Breast epithelium (tissue), 4 donors: ENCODE measurements at regions not wholly inside any gene's neighbourhood (a gene's known extent, or its start where the extent isn't known, plus 50 kb on each side); places are given as distances from the start of the nearest gene placed in this dataset.
"Not testable (repeated sequence)": the region's sequence is repeated elsewhere in the genome, so short reads cannot be mapped to it uniquely, and the experiment has no call there.

Experiments used
- DNase-seq, 2 donors: peaks; one replicate each; pipeline ENCODE4 v3.0.0-alpha.2; 2019; ENCODE audit warnings: low spot score in 2 of 2
- H3K27ac ChIP-seq, 2 donors: fragments of 200-600 bp; sonication (generic) in 1 of 2; one replicate each; pipeline ENCODE4 v1.5.1; 2016 to 2019; ENCODE audit warnings: mild to moderate bottlenecking in 1 of 2
- H3K27me3 ChIP-seq, 2 donors: fragments of 200-600 bp; sonication (generic) in 1 of 2; one replicate each; pipeline versions ENCODE4 v1.5.1 to v1.6.0; 2017 to 2019; ENCODE audit warnings: control low read depth in 1 of 2, mild to moderate bottlenecking in 1 of 2
- H3K36me3 ChIP-seq: fragments of 200-600 bp; one replicate; pipeline ENCODE4 v1.5.1; 2019
- H3K4me1 ChIP-seq, 2 donors: fragments of 200-600 bp; sonication (generic); one replicate each; pipeline ENCODE4 v1.5.1; 2016 to 2019; ENCODE audit warnings: control low read depth in 1 of 2
- H3K4me3 ChIP-seq, 3 donors: fragments of 200-600 bp; sonication (generic); 1 replicate in 2 of 3; 2 replicates in 1 of 3; pipeline ENCODE4 v1.5.1; 2016 to 2019; ENCODE audit warnings: mild to moderate bottlenecking in 3 of 3, moderate library complexity in 2 of 3
- H3K9me3 ChIP-seq, 2 donors: fragments of 200-600 bp; sonication (generic) in 1 of 2; one replicate each; pipeline ENCODE4 v1.5.1; 2016 to 2019; ENCODE audit warnings: control low read depth in 1 of 2
- POLR2A ChIP-seq: fragments of 450-650 bp; IDR thresholded peaks from one replicate; pipeline ENCODE4 v1.6.1; 2016; ENCODE audit warnings: antibody characterized with exemption, mild to moderate bottlenecking, moderate library complexity
- POLR2AphosphoS5 ChIP-seq, 3 donors: sonication (generic); formaldehyde crosslinking; IDR thresholded peaks; one replicate each; pipeline ENCODE4 v1.6.1; 2017; ENCODE audit warnings: antibody characterized with exemption in 3 of 3
- intact Hi-C: fragments of 100-400 bp; cut with DNase I; formaldehyde crosslinking; loops from one replicate; pipeline ENCODE4 v1.15.1; 2023; ENCODE audit warnings: low total_unique reads
- TF ChIP-seq, protein P1 (sequence below), 3 donors: fragments of 450-650 bp; IDR thresholded peaks; one replicate each; pipeline ENCODE4 v1.5.1; 2016 to 2017; ENCODE audit warnings: antibody characterized with exemption in 3 of 3, mild to moderate bottlenecking in 3 of 3, moderate library complexity in 3 of 3

DNA sequence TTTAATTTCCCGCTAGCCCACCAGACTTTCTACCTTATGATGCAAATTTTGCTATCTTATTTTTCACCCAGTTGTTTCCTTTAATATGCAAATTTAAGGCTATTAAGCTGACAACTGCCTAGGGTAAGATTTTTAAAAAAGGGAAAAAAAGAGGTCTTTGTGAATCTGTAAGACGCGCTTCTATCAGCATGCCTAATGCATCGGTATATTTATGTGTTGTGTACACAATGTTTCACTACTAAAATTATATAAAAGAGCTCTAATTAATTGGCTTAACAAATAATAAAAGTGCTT is 386.6 kb downstream of the KIF20B start:
- DNase-seq, result no peak
- Histone ChIP-seq H3K4me1 (no peaks in the 10 kb centered on the region), H3K9me3 (no peaks in the 10 kb centered on the region), H3K36me3 (no peaks in the 10 kb centered on the region), H3K4me3 (no peak overlapping the region), H3K27me3 (no peaks in the 10 kb centered on the region), H3K27ac (no peak overlapping the region)
- TF ChIP-seq POLR2AphosphoS5 (IDR thresholded peaks at IDR 0.05), result no peak
- no peak for TF ChIP-seq POLR2A
- TF ChIP-seq, protein P1, sequence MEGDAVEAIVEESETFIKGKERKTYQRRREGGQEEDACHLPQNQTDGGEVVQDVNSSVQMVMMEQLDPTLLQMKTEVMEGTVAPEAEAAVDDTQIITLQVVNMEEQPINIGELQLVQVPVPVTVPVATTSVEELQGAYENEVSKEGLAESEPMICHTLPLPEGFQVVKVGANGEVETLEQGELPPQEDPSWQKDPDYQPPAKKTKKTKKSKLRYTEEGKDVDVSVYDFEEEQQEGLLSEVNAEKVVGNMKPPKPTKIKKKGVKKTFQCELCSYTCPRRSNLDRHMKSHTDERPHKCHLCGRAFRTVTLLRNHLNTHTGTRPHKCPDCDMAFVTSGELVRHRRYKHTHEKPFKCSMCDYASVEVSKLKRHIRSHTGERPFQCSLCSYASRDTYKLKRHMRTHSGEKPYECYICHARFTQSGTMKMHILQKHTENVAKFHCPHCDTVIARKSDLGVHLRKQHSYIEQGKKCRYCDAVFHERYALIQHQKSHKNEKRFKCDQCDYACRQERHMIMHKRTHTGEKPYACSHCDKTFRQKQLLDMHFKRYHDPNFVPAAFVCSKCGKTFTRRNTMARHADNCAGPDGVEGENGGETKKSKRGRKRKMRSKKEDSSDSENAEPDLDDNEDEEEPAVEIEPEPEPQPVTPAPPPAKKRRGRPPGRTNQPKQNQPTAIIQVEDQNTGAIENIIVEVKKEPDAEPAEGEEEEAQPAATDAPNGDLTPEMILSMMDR (IDR thresholded peaks at IDR 0.05), result no peak
- intact Hi-C loops, result no loop called here

DNA sequence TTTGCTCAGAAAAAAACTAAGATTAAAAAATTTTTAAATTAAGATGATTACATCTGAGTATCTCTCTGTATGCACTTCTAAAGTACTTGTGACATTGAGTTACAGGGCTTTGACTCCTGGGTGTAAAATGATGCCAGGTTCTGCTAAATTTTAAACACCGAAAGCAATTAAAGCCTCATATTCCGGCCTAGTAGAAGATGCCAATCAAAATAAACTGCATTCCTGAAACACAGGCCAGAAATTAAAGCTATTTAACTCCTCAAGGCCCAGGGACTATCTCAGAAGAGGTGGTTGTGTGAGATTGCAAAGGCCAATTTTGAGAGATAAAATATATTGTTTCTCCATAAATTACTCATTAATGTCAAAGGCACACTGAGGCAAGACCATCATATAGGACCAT is 388.3 kb downstream of the KIF20B start:
- Histone ChIP-seq H3K27me3 (no peaks in the 10 kb centered on the region), H3K9me3 (no peaks in the 10 kb centered on the region), H3K4me1 (no peaks in the 10 kb centered on the region), H3K4me3 (no peak overlapping the region), H3K36me3 (no peaks in the 10 kb centered on the region), H3K27ac (no peak overlapping the region)
- intact Hi-C loops, result no loop called here
- TF ChIP-seq, protein P1 (IDR thresholded peaks at IDR 0.05), result no peak
- TF ChIP-seq POLR2A, result no peak
- no peak for TF ChIP-seq POLR2AphosphoS5 (IDR thresholded peaks at IDR 0.05)
- no peak for DNase-seq

DNA sequence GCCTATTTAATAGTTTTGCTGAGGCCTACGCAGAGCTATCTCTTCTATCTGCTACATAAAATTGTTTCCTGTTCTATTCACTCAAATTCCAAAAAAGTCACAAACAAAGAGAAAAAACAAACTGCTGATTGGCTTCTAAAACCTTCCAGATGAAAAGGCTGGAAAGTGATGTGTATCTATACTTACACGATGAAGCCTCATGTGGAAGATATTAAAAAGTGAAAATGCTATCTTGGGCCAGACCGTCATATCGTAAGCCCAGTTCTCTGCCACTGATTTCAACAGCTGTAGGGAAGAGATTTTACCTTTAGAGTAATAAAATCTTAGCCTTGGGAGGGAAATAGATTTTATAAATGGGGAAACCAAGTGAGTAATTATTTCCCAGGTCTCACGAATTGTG is 394.8 kb downstream of the KIF20B start:
- Histone ChIP-seq H3K4me1 (no peaks in the 10 kb centered on the region), H3K36me3 (no peaks in the 10 kb centered on the region), H3K9me3 (no peaks in the 10 kb centered on the region), H3K27ac (no peak overlapping the region), H3K27me3 (no peaks in the 10 kb centered on the region), H3K4me3 (no peak overlapping the region)
- intact Hi-C loops, result no loop called here
- no peak for DNase-seq
- TF ChIP-seq, protein P1 (IDR thresholded peaks at IDR 0.05), result no peak
- TF ChIP-seq POLR2A, result no peak
- no peak for TF ChIP-seq POLR2AphosphoS5 (IDR thresholded peaks at IDR 0.05)

DNA sequence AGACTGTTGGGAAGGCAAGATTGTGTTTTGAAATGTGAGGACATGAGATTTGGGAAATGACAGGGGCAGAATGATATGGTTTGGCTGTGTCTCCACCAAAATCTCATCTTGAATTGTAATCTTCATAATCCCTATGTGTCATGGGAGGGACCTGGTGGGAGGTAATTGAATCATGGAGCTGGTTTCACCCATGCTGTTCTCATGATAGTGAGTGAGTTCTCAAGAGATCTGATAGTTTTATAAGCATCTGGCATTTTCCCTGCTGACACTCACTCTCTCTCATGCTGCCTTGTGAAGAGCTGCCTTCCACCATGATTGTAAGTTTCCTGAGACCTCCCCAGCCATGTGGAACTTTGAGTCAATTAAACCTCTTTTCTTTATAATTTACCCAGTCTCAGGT is 406.2 kb downstream of the KIF20B start:
- H3K9me3 ChIP-seq, H3K4me1 ChIP-seq, DNase-seq, H3K27ac ChIP-seq, H3K36me3 ChIP-seq, H3K27me3 ChIP-seq, H3K4me3 ChIP-seq, intact Hi-C loops: not testable (repeated sequence)

DNA sequence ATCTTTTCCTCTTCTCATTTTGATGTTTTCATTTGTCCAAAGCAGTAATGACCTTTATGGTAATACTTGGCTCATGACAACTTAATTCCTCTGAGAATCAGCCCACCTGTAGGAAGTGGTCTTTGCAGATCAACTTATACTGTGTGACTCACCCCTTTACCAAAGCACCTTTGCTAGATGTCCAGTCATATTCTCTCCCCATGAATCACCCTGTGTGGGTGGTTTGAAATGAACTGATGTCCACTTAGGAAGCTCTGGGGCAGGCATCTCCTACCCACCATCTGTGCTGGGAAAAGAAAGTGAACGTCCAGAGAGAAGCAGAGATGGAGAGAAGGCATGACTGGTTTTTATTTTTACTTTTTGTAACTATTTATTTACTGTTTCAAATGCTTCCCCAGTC is 410.3 kb downstream of the KIF20B start:
- no peak for DNase-seq
- Histone ChIP-seq H3K27me3 (no peaks in the 10 kb centered on the region), H3K9me3 (no peaks in the 10 kb centered on the region), H3K27ac (no peak overlapping the region), H3K4me1 (no peaks in the 10 kb centered on the region), H3K4me3 (no peak overlapping the region), H3K36me3 (no peaks in the 10 kb centered on the region)
- intact Hi-C loops, result no loop called here
- TF ChIP-seq, protein P1 (IDR thresholded peaks at IDR 0.05), result no peak
- TF ChIP-seq POLR2AphosphoS5 (IDR thresholded peaks at IDR 0.05) (no peak), POLR2A (no peak)

DNA sequence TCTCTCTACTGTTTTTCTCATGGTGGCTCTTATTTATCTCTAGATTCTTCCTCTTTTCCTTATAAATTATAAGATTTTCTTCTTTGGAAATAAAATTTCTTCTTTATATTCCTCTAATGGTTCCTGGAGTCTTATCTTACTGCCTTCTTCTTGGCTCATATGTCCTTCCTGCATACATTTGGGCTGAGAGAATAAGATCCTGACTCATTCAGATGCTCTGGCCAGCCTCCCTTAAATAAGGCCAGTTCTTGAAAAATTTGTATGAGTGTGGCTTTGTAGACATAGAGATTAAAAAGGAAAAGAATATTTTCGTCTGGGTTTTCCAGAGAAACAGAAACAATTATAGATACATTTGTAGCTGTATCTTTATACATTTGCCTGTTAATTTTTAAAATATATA is 411.3 kb downstream of the KIF20B start:
- no peak for DNase-seq
- Histone ChIP-seq H3K4me1 (no peaks in the 10 kb centered on the region), H3K27me3 (no peaks in the 10 kb centered on the region), H3K9me3 (no peaks in the 10 kb centered on the region), H3K27ac (no peak overlapping the region), H3K4me3 (no peak overlapping the region), H3K36me3 (no peaks in the 10 kb centered on the region)
- TF ChIP-seq, protein P1 (IDR thresholded peaks at IDR 0.05), result no peak
- TF ChIP-seq POLR2A (no peak), POLR2AphosphoS5 (IDR thresholded peaks at IDR 0.05) (no peak)
- intact Hi-C loops, result no loop called here

DNA sequence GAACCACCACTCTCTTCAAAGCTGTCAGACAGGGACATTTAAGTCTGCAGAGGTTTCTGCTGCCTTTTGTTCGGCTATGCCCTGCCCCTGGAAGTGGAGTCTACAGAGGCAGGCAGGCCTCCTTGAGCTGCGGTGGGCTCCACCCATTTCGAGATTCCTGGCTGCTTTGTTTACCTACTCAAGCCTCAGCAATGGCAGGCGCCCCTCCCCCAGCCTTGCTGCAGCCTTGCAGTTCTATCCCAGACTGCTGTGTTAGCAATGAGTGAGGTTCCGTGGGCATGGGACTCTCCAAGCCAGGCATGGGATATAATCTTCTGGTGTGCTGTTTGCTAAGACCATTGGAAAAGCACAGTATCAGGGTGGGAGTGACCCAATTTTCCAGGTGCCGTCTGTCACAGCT is 417.2 kb downstream of the KIF20B start:
- H3K4me1 ChIP-seq, H3K4me3 ChIP-seq, H3K27me3 ChIP-seq, H3K36me3 ChIP-seq, DNase-seq, intact Hi-C loops, H3K27ac ChIP-seq, H3K9me3 ChIP-seq: not testable (repeated sequence)

DNA sequence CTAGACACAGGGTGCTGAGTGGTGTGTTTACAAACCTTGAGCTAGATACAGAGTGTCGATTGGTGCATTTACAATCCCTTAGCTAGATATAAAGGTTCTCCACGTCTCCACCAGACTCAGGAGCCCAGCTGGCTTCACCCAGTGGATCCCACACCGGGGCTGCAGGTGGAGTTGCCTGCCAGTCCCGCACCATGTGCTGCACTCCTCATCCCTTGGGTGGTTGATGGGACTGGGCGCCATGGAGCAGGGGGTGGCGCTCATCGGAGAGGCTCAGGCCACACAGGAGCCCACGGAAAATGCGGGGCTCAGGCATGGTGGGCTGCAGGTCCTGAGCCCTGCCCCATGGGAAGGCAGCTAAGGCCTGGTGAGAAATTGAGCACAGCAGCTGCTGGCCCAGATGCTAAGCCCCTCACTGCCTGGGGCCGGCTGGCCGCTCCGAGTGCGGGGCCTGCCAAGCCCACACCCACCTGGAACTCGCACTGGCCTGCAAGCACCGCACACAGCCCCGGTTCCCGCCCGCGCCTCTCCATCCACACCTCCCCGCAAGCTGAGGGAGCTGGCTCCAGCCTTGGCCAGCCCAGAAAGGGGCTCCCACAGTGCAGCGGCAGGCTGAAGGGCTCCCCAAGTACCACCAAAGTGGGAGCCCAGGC is 418.4 kb downstream of the KIF20B start:
- intact Hi-C loops, H3K27ac ChIP-seq, H3K4me3 ChIP-seq, H3K36me3 ChIP-seq, H3K27me3 ChIP-seq, DNase-seq, H3K4me1 ChIP-seq, H3K9me3 ChIP-seq: not testable (repeated sequence)
